ENCODE measurements at regions not wholly inside any gene's neighbourhood (a gene's known extent, or its start where the extent isn't known, plus 50 kb on each side); places are given as distances from the start of the nearest gene placed in this dataset.

DNA sequence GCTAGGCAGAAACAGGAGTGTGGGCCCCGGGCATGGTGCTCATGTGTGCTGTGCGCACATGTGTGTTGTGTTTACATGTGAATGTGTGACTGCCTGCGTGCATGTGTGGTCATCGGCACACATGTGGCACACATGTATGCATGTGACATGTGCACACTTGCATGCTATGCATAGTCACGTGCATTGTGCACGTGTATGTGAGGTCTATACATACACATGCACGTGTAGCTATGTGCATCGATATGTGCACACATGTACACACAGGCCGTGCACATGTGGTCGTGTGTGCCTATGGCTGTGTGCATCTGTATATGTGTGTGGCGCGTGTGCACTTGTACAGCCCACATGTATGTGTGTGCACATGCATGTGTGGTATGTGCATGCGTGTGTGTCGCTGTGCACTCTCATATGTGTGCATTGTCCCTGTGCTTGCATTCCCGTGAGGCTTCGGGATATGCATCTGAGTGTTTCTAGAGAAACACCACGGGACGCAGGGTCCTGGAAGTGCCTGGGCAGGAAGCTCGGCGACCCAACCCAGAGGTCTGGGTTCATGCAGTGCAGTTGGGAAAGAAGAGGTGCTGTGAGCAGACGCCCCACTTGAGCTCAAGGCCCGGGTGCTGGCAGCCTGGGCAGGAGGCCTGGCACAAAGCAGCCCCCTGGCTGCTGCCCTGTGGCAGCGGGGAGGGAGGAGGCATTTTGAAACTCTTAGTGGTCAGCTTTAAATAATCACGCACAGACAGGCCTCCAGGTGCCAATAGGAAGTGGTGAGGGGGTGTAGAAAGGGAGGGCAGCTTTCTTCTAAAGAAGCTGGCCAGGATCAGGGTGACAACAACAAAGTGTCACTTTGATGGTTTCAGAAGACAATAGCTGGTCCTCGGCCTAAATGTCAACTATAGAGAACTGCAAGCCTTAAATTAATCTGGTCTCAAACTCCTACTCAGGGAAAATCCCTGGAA, 410.0 kb upstream of the MGMT start:
- no peaks in the 10 kb centered on the region for H3K4me1 ChIP-seq (ENCODE audit: insufficient read depth, poor library complexity, severe bottlenecking)
- DNase-seq (ENCODE audit: low spot score) (no peak), ATAC-seq (ENCODE audit: low read depth) (no peak)
- no peaks in the 10 kb centered on the region for H3K9me3 ChIP-seq (ENCODE audit: severe bottlenecking)
- H3K36me3 ChIP-seq (ENCODE audit: low read depth): no peaks in the 10 kb centered on the region
- H3K27ac ChIP-seq (ENCODE audit: poor library complexity, severe bottlenecking): no peak overlapping the region
- H3K4me3 ChIP-seq (ENCODE audit: severe bottlenecking): no peak overlapping the region
- no peaks in the 10 kb centered on the region for H3K27me3 ChIP-seq (ENCODE audit: insufficient read depth, poor library complexity, severe bottlenecking)
- TF ChIP-seq, protein P1, sequence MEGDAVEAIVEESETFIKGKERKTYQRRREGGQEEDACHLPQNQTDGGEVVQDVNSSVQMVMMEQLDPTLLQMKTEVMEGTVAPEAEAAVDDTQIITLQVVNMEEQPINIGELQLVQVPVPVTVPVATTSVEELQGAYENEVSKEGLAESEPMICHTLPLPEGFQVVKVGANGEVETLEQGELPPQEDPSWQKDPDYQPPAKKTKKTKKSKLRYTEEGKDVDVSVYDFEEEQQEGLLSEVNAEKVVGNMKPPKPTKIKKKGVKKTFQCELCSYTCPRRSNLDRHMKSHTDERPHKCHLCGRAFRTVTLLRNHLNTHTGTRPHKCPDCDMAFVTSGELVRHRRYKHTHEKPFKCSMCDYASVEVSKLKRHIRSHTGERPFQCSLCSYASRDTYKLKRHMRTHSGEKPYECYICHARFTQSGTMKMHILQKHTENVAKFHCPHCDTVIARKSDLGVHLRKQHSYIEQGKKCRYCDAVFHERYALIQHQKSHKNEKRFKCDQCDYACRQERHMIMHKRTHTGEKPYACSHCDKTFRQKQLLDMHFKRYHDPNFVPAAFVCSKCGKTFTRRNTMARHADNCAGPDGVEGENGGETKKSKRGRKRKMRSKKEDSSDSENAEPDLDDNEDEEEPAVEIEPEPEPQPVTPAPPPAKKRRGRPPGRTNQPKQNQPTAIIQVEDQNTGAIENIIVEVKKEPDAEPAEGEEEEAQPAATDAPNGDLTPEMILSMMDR (IDR thresholded peaks at IDR 0.05; ENCODE audit: poor library complexity, severe bottlenecking): no peak

DNA sequence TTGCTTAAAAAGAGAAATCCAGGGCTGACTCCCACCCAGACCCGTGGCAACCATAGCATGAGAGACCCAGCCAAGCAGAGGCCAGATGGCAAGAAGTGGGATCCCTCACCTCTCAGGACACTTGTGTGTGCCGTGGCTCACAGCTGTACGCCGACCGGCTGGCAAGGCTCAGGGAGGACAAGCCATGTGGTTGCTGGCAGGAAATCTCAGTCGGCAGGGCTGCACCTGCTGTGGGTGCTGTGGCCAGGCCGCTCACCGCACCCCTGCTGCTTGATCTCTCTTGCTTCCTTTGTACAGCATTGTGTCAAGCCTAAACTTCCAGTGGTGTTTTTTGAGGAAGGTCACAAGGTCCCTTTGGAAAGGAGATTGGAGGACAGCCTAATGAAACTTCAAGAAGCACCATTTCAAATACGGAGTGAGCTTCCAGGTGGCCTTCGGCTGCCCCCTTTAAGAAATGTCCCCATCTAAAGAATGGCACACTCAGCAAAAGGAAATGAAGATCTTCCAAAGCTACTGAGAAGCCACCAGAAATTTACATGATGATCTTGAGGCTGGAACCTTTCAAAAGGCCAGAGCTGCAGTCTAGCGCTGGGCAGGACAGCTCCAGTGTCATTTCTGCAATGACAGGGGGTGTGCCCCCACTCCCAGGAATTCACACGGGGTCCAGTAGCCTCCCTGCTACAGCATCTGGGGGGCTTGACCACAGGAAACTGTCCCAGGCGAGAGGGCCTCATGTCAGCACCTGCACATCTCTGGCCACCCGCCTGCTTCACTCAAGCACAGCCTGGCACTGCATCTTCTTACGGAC, 409.0 kb upstream of the MGMT start:
- TF ChIP-seq, protein P1 (IDR thresholded peaks at IDR 0.05; ENCODE audit: poor library complexity, severe bottlenecking): no peak
- Histone ChIP-seq H3K36me3 (ENCODE audit: low read depth) (no peaks in the 10 kb centered on the region), H3K27me3 (ENCODE audit: insufficient read depth, poor library complexity, severe bottlenecking) (no peaks in the 10 kb centered on the region), H3K4me3 (ENCODE audit: severe bottlenecking) (no peak overlapping the region), H3K9me3 (ENCODE audit: severe bottlenecking) (no peaks in the 10 kb centered on the region), H3K4me1 (ENCODE audit: insufficient read depth, poor library complexity, severe bottlenecking) (no peaks in the 10 kb centered on the region), H3K27ac (ENCODE audit: poor library complexity, severe bottlenecking) (no peak overlapping the region)
- peak; percentile 40; the same call in 1 of the 3 replicates for ATAC-seq (ENCODE audit: low read depth)
- no peak for DNase-seq (ENCODE audit: low spot score)

DNA sequence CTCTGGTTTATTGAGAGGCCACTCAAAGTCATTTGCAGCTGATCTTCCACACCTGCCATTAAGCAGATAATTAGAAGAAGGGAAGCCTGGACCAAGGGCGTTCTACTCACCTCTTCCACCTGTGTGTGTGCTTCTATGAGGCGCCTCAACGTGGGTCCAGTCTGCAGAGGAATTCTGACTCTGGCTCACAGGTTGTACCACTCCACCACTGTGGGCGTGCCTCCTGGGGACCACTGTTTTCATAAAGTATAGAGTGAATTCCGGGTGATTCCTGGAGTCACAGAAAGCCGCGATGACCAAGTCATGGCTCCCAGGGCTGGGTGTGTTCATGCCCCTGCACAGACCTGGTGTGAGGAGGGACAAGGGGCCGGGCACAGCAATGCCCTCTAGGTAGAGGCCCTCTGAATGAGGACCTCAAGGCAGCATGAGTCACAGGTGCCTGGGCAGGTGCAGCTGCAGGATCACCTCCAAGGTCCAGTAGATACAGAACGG, 408.3 kb upstream of the MGMT start:
- TF ChIP-seq, protein P1 (IDR thresholded peaks at IDR 0.05; ENCODE audit: poor library complexity, severe bottlenecking): no peak
- H3K36me3 ChIP-seq (ENCODE audit: low read depth): no peaks in the 10 kb centered on the region

DNA sequence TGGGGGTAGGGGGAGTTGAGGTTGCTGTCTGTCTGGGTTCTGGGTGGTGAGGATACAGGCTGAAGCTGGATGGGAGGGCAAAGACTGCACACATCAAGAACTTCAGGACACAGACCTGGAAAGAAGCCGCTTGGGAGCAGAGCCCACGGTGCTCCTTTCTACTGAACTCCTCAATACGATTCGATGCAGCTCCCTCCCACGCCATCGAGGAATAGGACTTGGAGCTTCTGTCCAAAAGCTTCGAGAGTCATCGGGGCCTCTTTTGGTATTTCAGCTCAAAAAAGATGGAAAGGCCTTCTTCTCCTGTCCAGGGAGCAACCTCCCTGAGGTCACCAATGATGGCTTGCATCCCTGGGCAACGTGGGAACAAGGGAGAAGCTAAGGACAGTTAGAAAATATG, 407.1 kb upstream of the MGMT start:
- no peaks in the 10 kb centered on the region for H3K27me3 ChIP-seq (ENCODE audit: insufficient read depth, poor library complexity, severe bottlenecking)
- no peak overlapping the region for H3K27ac ChIP-seq (ENCODE audit: poor library complexity, severe bottlenecking)
- H3K36me3 ChIP-seq (ENCODE audit: low read depth): no peaks in the 10 kb centered on the region
- H3K9me3 ChIP-seq (ENCODE audit: severe bottlenecking): no peaks in the 10 kb centered on the region
- TF ChIP-seq, protein P1 (IDR thresholded peaks at IDR 0.05; ENCODE audit: poor library complexity, severe bottlenecking): no peak
- no peak for ATAC-seq (ENCODE audit: low read depth)
- no peak for DNase-seq (ENCODE audit: low spot score)
- H3K4me1 ChIP-seq (ENCODE audit: insufficient read depth, poor library complexity, severe bottlenecking): no peaks in the 10 kb centered on the region
- H3K4me3 ChIP-seq (ENCODE audit: severe bottlenecking): no peak overlapping the region

More for the DNA sequence above, 408.3 kb upstream of the MGMT start:
- Histone ChIP-seq H3K9me3 (ENCODE audit: severe bottlenecking) (no peaks in the 10 kb centered on the region), H3K4me3 (ENCODE audit: severe bottlenecking) (no peak overlapping the region), H3K27me3 (ENCODE audit: insufficient read depth, poor library complexity, severe bottlenecking) (no peaks in the 10 kb centered on the region), H3K27ac (ENCODE audit: poor library complexity, severe bottlenecking) (no peak overlapping the region), H3K4me1 (ENCODE audit: insufficient read depth, poor library complexity, severe bottlenecking) (no peaks in the 10 kb centered on the region)
- no peak for DNase-seq (ENCODE audit: low spot score)
- ATAC-seq (ENCODE audit: low read depth): no peak

Data from RWPE2 (cell line).